ENCODE measurements at regions not wholly inside any gene's neighbourhood (a gene's known extent, or its start where the extent isn't known, plus 50 kb on each side); places are given as distances from the start of the nearest gene placed in this dataset.

DNA sequence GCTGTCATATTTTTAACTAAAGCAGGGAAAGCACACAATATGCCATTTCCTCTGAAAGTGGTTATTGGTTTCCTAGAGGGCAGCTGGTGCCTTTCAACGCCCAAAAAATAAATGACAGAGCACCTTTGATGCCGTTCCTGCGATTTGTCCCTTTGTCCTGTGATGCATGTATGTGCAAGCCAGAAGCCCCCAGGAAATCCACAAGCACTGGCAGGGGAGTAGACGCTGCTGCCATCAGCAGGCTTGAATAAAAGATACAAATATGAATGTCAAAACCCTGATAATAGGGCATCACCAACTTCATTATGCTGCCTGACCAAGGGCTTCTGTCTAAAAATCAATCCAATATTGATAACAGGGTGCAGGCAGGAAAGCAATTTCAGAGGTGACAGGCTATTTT lies 246.1 kb downstream of the FBXO15 start:
- Mint-ChIP-seq H3K4me3 (ENCODE audit: unreplicated experiment) (no peak overlapping the region), H3K27ac (ENCODE audit: low read depth, unreplicated experiment) (no peak overlapping the region), H3K27me3 (ENCODE audit: insufficient read depth, unreplicated experiment) (peaks cover 45% of the 10 kb centered on the region), H3K4me1 (ENCODE audit: insufficient read depth, unreplicated experiment) (no peaks in the 10 kb centered on the region), H3K36me3 (ENCODE audit: insufficient read depth, unreplicated experiment) (no peaks in the 10 kb centered on the region), H3K9me3 (ENCODE audit: unreplicated experiment) (no peaks in the 10 kb centered on the region)
- BruUV-seq (replicated peaks) = no TSS peak
- DNase-seq (ENCODE audit: unreplicated experiment) = no peak
- ChIA-PET POLR2A (interaction anchor here (0.6 kb wide), 1 partner anchor 134 kb away, joined by 3 read pairs; no protein-coding TSS in a partner anchor), CTCF (no interaction called here)
- TF ChIP-seq, protein P1, sequence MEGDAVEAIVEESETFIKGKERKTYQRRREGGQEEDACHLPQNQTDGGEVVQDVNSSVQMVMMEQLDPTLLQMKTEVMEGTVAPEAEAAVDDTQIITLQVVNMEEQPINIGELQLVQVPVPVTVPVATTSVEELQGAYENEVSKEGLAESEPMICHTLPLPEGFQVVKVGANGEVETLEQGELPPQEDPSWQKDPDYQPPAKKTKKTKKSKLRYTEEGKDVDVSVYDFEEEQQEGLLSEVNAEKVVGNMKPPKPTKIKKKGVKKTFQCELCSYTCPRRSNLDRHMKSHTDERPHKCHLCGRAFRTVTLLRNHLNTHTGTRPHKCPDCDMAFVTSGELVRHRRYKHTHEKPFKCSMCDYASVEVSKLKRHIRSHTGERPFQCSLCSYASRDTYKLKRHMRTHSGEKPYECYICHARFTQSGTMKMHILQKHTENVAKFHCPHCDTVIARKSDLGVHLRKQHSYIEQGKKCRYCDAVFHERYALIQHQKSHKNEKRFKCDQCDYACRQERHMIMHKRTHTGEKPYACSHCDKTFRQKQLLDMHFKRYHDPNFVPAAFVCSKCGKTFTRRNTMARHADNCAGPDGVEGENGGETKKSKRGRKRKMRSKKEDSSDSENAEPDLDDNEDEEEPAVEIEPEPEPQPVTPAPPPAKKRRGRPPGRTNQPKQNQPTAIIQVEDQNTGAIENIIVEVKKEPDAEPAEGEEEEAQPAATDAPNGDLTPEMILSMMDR (IDR thresholded peaks at IDR 0.05; ENCODE audit: unreplicated experiment) = no peak
- intact Hi-C loops (cut with micrococcal nuclease) = no loop called here

DNA sequence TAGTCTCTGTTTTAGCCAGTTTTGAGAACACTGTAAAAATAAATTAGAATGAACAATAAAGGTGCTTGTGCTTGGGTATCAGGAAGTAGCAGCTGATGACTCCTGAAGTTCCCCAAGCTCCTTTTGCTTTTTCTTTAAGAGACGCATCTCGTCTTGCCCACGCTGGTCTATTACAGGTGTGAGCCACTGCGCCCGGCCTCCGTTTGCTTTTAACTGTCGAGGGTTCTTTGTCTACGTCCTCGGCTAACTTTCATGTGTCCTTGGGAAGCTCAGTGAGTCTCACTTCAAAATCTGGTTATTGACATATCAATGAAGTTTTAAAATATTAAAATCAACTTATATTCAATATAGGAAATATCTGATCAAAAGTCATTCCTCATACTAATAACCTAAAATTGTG lies 246.5 kb downstream of the FBXO15 start:
- BruUV-seq (replicated peaks) = no TSS peak
- Mint-ChIP-seq H3K27ac (ENCODE audit: low read depth, unreplicated experiment) (no peak overlapping the region), H3K4me1 (ENCODE audit: insufficient read depth, unreplicated experiment) (no peaks in the 10 kb centered on the region), H3K9me3 (ENCODE audit: unreplicated experiment) (no peaks in the 10 kb centered on the region), H3K36me3 (ENCODE audit: insufficient read depth, unreplicated experiment) (no peaks in the 10 kb centered on the region), H3K4me3 (ENCODE audit: unreplicated experiment) (no peak overlapping the region), H3K27me3 (ENCODE audit: insufficient read depth, unreplicated experiment) (peaks cover 41% of the 10 kb centered on the region)
- TF ChIP-seq, protein P1 (IDR thresholded peaks at IDR 0.05; ENCODE audit: unreplicated experiment) = no peak
- intact Hi-C loops (cut with micrococcal nuclease) = no loop called here
- CTCF ChIA-PET = no interaction called here
- POLR2A ChIA-PET = no interaction called here
- no peak for DNase-seq (ENCODE audit: unreplicated experiment)

- Mint-ChIP-seq H3K27me3 (ENCODE audit: insufficient read depth, unreplicated experiment) (peaks cover 32% of the 10 kb centered on the region), H3K36me3 (ENCODE audit: insufficient read depth, unreplicated experiment) (no peaks in the 10 kb centered on the region), H3K27ac (ENCODE audit: low read depth, unreplicated experiment) (no peak overlapping the region), H3K9me3 (ENCODE audit: unreplicated experiment) (no peaks in the 10 kb centered on the region), H3K4me3 (ENCODE audit: unreplicated experiment) (no peak overlapping the region), H3K4me1 (ENCODE audit: insufficient read depth, unreplicated experiment) (no peaks in the 10 kb centered on the region)
- ChIA-PET CTCF (interaction anchor here (0.6 kb wide), 2 partner anchors 15 to 297 kb away, joined by 3 read pairs; no protein-coding TSS in a partner anchor), POLR2A (interaction anchor here (1.1 kb wide), 1 partner anchor 8 kb away, joined by 3 read pairs; no protein-coding TSS in a partner anchor)
- no TSS peak for BruUV-seq (replicated peaks)
- DNase-seq (ENCODE audit: unreplicated experiment) = no peak
- TF ChIP-seq, protein P1 (IDR thresholded peaks at IDR 0.05; ENCODE audit: unreplicated experiment) = no peak
- intact Hi-C loops (cut with micrococcal nuclease) = no loop called here
Observed at GRCh38 chr18:73900106-73900835, 247.4 kb downstream of the FBXO15 start.

GRCh38 chr18:73897517-73897916 lies 250.1 kb downstream of the FBXO15 start:
- BruUV-seq (replicated peaks) = no TSS peak
- H3K4me3 Mint-ChIP-seq (ENCODE audit: unreplicated experiment) = no peak overlapping the region
- H3K4me1 Mint-ChIP-seq (ENCODE audit: insufficient read depth, unreplicated experiment) = no peaks in the 10 kb centered on the region
- TF ChIP-seq, protein P1 (IDR thresholded peaks at IDR 0.05; ENCODE audit: unreplicated experiment) = no peak
- no peaks in the 10 kb centered on the region for H3K36me3 Mint-ChIP-seq (ENCODE audit: insufficient read depth, unreplicated experiment)
- POLR2A ChIA-PET = no interaction called here
- intact Hi-C loops (cut with micrococcal nuclease) = no loop called here
- no peak overlapping the region for H3K27ac Mint-ChIP-seq (ENCODE audit: low read depth, unreplicated experiment)
- H3K27me3 Mint-ChIP-seq (ENCODE audit: insufficient read depth, unreplicated experiment) = peaks cover 14% of the 10 kb centered on the region
- CTCF ChIA-PET = interaction anchor here (0.7 to 1.1 kb wide), 2 partner anchors 55 to 79 kb away, joined by 3 read pairs; no protein-coding TSS in a partner anchor
- no peak for DNase-seq (ENCODE audit: unreplicated experiment)
- H3K9me3 Mint-ChIP-seq (ENCODE audit: unreplicated experiment) = no peaks in the 10 kb centered on the region

All from MCF 10A (cell line).